Left lobe of liver (tissue), 2 donors: ENCODE measurements at regions not wholly inside any gene's neighbourhood (a gene's known extent, or its start where the extent isn't known, plus 50 kb on each side); places are given as distances from the start of the nearest gene placed in this dataset.
A peak's percentile ranks its signal among the peaks of the same experiment; 100 is the strongest.

Experiments used
- ATAC-seq: fragments of 200-7000 bp; cut with Tn5 transposase; one replicate; pipeline ENCODE4 v1.9.1; 2020; ENCODE audit warnings: mild to moderate bottlenecking, moderate library complexity
- DNase-seq: peaks from one replicate; pipeline ENCODE4 v3.0.0-alpha.2; 2020; ENCODE audit warnings: low spot score
- donor health status: DM: no; HTN: no; CAD: no; lungs with moderate emphysema.
- donor health status: DM: no; HTN: yes; CAD: no.

DNA sequence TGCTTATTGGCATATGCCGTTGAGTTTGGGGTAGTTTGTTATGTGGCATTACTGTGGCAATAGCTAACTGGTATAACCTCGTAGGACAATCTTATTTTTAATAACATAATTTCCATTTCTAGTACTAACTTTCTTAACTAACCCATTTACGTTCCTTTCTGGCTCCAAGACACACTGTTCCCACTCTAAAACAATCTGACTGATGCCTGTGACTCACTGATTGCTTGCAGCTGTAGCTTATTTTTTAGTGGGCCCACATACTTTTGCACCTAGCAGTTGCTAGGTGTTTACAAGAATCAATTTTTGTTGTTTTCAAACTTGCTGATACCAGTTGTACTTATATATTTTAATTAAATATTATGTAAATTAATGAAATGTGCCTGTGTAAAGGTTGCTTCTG, 52.2 kb downstream of the FAT3 start:
- ATAC-seq (no peak), DNase-seq (no peak)

DNA sequence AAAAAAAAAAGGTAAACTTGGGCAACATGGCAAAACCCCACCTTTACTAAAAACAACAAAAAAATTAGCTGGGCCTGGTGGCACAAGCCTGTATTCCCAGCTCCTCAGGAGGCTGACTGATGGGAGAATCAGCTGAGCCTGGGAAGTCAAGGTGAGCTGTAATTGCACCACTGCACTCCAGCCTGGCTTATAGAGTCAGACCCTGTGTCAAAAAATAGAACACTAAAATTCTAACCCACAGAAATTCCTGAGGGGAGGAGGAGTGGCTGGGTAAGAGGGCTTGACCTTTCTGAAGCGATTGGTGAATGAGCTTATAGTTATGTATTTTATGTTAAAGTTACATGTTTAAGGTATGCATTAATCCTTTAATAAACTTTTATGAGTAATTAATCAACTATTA, 53.3 kb downstream of the FAT3 start:
- ATAC-seq = no peak
- no peak for DNase-seq

- DNase-seq (no peak), ATAC-seq (no peak)
These were observed 54.3 kb downstream of the FAT3 start for GRCh38 chr11:92278791-92279433.

- ATAC-seq (no peak), DNase-seq (no peak)
These were observed 59.5 kb downstream of the FAT3 start for GRCh38 chr11:92284107-92284506.

- no peak for DNase-seq
- no peak for ATAC-seq
These were observed 59.9 kb downstream of the FAT3 start for GRCh38 chr11:92284558-92284957.

GRCh38 chr11:92285776-92286175, 61.2 kb downstream of the FAT3 start:
- DNase-seq (no peak), ATAC-seq (no peak)

- DNase-seq (no peak), ATAC-seq (no peak)
These were observed 62.1 kb downstream of the FAT3 start for GRCh38 chr11:92286709-92287108.

DNA sequence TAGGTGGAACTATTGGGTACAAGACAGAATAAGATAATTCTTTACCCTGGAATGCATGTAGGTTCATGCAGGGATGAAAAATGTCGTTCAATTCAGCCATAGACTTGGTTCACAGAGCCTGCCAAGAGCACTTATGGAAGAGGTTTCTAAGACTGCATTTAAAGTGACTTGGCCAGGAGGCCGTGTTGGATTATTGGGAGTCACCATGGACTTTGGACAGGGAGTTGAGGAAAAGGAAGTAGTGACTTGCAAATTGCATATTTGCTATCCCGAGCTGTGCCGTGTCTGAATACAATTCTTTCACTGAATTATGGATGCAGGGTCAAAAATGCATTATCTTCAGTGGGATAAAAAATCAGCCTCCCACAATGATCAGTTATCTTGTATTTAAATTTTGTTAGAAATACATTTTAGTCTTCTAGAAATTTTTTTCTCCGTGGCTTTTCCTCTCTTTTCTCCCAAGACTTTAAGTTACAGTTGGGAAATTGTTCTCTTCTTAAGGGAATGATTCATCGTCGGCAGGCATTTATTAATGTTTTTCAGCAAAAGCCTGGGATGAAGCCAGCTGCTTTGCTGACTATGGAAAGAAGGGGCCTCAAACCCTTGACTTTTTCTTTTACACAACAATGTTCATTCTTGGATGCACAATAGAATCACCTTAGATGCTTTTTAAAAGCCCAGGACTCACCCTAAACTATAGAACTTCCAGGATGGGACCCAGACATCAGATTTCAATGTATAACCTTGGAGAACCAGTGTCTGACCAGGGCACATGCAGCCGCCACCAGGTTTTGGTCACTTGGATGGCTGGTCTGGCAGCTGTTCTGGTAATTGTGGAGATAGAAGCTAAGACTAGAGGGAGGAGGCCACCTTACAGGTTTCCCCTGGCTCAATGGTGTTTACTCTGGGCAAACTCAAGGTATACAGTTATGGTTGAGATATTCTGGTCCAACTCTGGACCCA, 70.8 kb downstream of the FAT3 start:
- ATAC-seq (no peak), DNase-seq (no peak)

DNA sequence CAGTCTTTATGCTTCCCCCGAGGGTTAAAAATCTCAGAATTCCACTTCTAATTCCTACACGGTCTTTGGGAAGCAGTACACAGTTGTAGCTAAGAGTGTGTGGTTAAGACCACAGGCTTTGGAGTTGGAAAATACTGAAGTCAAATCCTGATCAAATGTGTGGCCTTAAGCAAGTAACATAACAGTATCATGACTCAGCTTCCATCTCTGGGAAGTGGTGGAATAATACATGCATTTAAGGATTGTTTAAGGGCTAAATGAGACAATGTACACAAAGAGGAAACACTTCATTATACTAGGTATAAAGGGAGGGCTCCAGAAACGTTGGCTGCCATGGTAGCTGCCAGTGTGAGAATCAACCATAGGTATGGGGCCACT, 71.5 kb downstream of the FAT3 start:
- no peak for ATAC-seq
- no peak for DNase-seq

GRCh38 chr11:92297567-92298553, 73.2 kb downstream of the FAT3 start:
- no peak for DNase-seq
- no peak for ATAC-seq

GRCh38 chr11:92300876-92301275, 76.3 kb downstream of the FAT3 start:
- DNase-seq (no peak), ATAC-seq (no peak)

DNA sequence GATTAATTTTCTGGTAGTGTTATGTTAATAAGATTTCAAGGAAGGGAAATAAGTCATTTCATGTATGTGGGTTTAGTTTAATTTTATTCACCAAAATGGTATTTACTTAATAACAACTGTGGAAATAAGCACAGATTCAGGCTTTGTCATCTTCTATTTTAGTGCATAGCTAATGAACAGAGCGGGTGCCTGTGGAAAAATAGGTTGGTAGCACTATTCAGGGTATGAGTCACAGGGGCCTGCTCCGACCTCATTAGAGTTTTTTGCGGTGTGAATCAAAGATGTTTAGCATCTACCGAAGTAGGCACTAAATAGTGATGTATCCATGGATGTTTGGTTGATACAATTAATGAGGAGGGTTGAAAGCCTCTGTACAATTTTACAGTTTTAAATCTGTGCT, 78.2 kb downstream of the FAT3 start:
- ATAC-seq (no peak), DNase-seq (no peak)

GRCh38 chr11:92304271-92304670, 79.7 kb downstream of the FAT3 start:
- ATAC-seq (no peak), DNase-seq (no peak)

- peak; percentile 23 for ATAC-seq
- DNase-seq = no peak
These were observed 82.4 kb downstream of the FAT3 start for GRCh38 chr11:92306966-92307510.

DNA sequence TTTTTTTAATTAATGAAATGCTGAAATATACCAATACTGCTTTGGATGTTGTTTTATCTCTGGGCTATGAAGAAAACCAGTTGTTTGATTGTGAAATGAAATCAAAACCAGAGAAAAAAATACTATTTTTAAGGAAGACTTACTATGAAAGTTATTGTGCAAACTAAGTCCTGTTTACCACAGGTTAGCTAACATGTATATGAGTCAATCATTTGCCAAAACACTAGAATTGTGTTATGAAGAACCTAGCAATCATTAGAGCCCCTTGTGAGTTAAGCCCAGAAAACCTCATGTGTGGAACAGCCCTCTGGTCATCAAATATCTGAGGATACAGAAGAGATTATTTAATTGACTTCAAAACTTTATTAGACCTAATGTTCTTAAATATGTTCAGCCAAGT, 83.7 kb downstream of the FAT3 start:
- ATAC-seq = no peak

GRCh38 chr11:92311616-92312449, 87.2 kb downstream of the FAT3 start:
- no peak for ATAC-seq
- no peak for DNase-seq

More for the DNA sequence above, 83.7 kb downstream of the FAT3 start:
- no peak for DNase-seq

GRCh38 chr11:92313784-92314183, 89.2 kb downstream of the FAT3 start:
- no peak for DNase-seq
- ATAC-seq = no peak

DNA sequence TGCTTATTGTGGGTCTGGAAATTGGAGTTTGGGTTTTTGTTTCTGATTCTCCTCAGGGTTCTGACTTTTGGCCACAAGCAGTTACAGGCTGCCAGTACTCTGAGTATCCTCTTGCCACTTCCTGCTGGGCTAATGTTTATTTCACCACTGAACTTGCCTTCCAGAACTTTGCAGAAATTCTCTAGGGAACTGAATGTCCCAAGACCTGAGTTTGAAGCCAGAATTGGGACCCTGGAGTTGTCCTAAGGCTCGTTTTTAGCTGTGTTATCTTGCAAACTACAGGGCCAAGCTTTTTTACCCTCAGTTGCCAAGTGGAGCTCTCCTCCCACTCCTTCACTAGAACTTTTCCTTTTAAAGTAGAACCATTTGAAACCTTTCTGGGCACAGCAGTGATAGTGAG, 89.9 kb downstream of the FAT3 start:
- DNase-seq = no peak
- ATAC-seq = no peak

- DNase-seq (no peak), ATAC-seq (no peak)
These were observed 91.6 kb downstream of the FAT3 start for GRCh38 chr11:92316106-92316809.
